Ishikawa (cell line): ENCODE measurements at regions not wholly inside any gene's neighbourhood (a gene's known extent, or its start where the extent isn't known, plus 50 kb on each side); places are given as distances from the start of the nearest gene placed in this dataset.

ENCODE experiments used
- CEBPB ChIP-seq: IDR thresholded peaks from 2 replicates; pipeline ENCODE4 v1.6.1; 2012
- CREB1 ChIP-seq: IDR thresholded peaks from 2 replicates; pipeline ENCODE4 v1.6.1; 2012; ENCODE audit warnings: low read depth
- EGR1 ChIP-seq: IDR thresholded peaks from 2 replicates; pipeline ENCODE4 v1.6.1; 2012
- FOXM1 ChIP-seq: IDR thresholded peaks from 2 replicates; pipeline ENCODE4 v1.6.1; 2012; ENCODE audit warnings: low read depth, borderline replicate concordance
- MAX ChIP-seq: IDR thresholded peaks from 2 replicates; pipeline ENCODE4 v1.6.1; 2012
- NFIC ChIP-seq: IDR thresholded peaks from 2 replicates; pipeline ENCODE4 v1.6.1; 2012
- RAD21 ChIP-seq: IDR thresholded peaks from 2 replicates; pipeline ENCODE4 v1.6.1; 2012; ENCODE audit warnings: low read depth
- REST ChIP-seq: IDR thresholded peaks from 2 replicates; pipeline ENCODE4 v1.6.1; 2012; ENCODE audit warnings: low read depth, mild to moderate bottlenecking
- TCF12 ChIP-seq: IDR thresholded peaks from 2 replicates; pipeline ENCODE4 v1.6.1; 2012; ENCODE audit warnings: low read depth
- TEAD4 ChIP-seq: IDR thresholded peaks from 2 replicates; pipeline ENCODE4 v1.6.1; 2012
- YY1 ChIP-seq: IDR thresholded peaks from 2 replicates; pipeline ENCODE4 v1.6.1; 2012; ENCODE audit warnings: low read depth

GRCh38 chr11:43549624-43550023 is 130.9 kb upstream of the HSD17B12 start:
- TF ChIP-seq CREB1, result no peak
- TF ChIP-seq REST, result no peak
- TF ChIP-seq TCF12, result no peak
- no peak for TF ChIP-seq EGR1
- no peak for TF ChIP-seq RAD21
- no peak for TF ChIP-seq CEBPB
- no peak for TF ChIP-seq NFIC
- no peak for TF ChIP-seq FOXM1
- TF ChIP-seq TEAD4, result no peak
- no peak for TF ChIP-seq MAX
- TF ChIP-seq YY1, result no peak
